DMS153 (cell line): ENCODE measurements at regions not wholly inside any gene's neighbourhood (a gene's known extent, or its start where the extent isn't known, plus 50 kb on each side); places are given as distances from the start of the nearest gene placed in this dataset.

Source experiments
- DNase-seq: peaks from one replicate; lab custom pipeline; 2025; lab: John Stamatoyannopoulos, UW

GRCh38 chr11:26162291-26162690, 169.6 kb upstream of the ANO3 start:
- no peak for DNase-seq

DNA sequence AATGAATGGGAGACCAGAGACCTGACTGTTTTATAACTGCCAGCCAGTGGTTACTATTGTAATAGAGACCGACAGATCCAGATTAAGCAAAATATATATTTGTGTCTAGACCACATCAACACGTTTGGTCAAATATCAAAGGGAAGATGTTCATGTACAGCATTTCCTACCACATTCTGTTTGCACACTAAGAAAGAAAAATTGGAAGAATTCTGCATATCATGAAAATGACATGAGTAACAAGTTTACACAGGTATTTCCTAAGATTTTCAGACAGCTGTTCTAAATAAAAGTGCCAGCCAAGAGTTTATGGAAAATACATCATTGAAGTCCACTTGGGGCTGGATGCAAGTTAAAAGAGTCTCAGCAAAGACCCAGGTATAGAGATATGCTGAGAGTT, 145.5 kb upstream of the ANO3 start:
- no peak for DNase-seq

- no peak for DNase-seq
These were observed 144.3 kb upstream of the ANO3 start for GRCh38 chr11:26187639-26188038.

DNA sequence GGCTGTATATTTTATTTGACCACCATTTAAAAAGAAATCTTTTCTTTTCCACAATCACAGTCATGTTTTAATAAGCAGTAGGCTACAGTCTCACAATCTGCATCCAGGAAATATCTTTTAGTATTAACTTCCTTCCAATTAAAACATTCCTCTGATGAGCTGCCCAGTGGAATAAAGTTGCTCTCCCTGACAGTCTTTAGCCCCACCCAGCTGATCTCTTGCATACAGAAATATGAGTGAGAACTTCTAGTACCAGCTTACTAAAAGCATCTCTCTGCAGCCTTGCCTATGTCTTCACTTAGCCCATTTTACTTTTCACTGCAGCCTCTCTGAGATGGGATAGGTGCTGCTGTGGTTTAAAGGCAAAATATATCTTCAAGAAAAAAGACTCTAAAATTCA, 143.4 kb upstream of the ANO3 start:
- no peak for DNase-seq

DNA sequence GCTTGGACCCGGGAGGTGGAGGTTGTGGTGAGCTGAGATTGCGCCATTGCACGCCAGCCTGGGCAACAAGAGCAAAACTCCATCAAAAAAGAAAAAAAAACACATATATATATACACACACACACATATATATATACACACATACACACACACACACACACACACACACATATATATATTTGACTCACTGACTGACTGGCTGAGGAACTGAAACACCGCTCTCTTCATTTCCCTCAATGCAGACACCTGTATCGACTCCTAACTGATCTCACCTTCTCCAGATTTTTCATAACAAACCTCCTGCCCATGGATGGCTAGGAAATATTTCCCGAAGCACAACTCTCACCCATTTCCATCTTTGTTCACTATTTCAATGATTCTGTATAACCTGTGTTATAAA, 140.7 kb upstream of the ANO3 start:
- DNase-seq = no peak

DNA sequence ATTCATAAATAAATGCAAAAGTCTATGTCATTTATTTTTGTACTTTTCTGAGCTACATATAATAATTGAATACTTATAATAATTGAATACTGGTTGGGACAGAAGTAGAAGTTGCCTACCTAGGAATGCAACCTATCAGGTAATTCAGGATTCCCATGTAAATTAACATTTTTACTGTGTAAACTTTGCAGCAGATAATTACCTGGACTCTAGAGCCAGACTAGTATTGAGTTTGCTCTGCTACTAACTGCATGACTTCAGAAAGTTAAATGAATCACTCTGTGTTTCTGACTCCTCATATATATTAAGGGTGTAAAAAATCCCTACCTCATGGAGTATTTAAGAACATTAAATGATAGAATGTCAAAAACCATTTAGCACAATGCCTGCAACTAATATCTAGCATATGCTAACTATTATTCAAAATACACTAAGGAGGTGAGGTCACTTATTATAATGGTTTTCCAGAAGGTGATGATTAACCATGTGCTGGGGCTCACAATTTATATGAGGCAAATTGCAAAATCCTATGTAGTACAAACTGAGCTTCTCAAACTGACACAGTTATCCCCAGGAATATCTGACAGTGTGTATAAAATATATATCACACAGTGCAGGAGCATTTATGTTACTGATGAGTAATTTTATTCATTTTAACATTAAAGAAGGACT, 138.1 kb upstream of the ANO3 start:
- no peak for DNase-seq

GRCh38 chr11:26194881-26195280, 137.0 kb upstream of the ANO3 start:
- no peak for DNase-seq

DNA sequence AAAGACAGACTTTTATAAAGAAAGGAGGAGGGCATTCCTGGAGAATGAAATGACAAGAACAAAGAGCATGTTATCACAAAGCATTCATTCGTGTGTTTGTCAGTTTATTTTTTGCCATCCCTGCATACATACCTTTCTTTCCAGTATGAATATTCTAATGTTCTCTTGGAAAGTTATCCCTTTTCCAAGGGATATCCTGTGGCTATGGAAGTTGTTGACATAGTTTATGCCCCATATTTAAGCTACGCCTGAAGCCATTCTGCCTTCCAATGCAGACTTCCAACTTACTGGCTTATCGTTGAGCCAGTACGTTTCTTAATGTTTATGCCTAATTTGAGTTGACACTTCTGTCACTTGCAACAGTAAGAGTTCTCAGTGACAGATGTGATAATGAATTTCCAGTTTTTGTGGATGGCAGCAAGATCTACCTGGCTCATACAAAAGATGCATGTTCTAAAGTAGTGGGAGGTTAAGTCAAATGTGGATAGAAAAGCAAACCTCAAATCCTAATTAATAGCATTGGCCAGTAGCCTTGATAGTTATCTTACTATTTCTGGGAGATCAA, 133.3 kb upstream of the ANO3 start:
- DNase-seq = no peak

DNA sequence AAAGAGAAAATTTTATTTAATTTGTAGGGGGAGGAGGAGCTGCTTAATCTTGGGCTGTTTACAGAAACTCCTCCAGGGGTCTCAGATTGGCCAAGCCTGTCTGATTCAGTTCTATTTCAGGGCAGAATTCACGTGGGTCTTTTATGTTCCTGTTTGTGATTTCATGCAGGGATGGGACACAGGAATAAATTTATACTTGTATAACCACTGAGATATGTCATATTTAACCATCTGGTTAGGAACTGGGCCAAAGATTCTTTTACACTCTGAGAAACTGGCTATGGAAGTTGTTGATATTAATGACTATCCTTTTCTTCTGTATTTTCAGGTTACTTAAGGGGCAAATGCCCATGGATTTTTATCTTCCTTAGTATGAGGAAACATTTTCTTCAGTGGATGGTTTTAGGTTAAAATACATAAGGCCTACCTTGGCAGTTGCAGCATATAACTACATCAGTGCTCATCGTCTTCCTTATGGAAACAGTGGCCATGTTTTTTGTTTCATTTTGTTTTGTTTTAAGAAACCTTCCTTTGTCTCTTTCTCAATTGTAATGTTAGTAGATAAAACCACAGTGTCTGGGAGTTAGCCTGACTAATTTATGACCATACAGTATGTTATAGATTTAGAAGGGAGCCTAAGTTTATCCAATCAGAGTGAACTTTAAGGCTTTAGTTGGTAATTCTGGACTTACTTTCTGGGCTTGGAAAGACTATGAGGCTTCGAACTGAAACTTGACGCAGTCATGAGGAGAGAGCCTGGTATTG, 132.4 kb upstream of the ANO3 start:
- no peak for DNase-seq

- DNase-seq = no peak
These were observed 130.5 kb upstream of the ANO3 start for GRCh38 chr11:26201411-26201810.

DNA sequence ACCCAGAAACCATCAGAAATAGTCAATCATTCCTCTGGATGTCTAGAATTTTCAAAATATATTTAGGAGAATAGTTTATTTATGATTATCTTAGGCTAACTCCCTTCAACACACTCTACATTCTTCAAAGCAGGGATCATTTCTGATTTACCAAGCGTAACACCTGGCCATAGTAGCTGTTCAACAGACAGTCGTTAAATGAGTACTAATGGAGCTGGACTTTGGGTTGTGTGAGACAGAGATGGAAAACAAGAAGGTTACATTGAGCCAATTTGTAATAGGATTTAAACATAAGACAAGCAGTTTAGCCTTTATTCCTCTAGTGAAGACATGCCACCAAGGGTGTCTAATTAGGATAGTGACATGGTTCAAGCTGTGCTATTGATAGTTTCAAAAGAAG, 129.2 kb upstream of the ANO3 start:
- no peak for DNase-seq

DNA sequence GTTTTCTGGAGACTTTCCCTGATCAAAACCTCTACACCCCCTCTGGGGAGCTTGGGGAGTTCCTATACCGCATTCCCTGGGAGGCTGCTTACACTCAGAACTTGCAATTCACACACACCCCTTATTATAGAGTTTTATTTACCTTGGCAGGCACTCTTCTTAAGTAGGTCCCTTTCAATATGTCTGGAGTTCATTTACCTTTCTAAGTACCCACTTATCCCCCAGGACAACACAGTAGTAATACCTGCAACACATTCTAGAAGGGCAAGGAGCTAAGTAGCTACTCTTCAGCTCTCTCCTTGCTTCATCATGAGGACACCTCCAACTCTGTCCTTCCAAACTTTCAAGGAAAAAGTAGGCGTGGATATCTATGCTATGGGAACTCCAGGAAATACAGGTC, 127.8 kb upstream of the ANO3 start:
- no peak for DNase-seq

DNA sequence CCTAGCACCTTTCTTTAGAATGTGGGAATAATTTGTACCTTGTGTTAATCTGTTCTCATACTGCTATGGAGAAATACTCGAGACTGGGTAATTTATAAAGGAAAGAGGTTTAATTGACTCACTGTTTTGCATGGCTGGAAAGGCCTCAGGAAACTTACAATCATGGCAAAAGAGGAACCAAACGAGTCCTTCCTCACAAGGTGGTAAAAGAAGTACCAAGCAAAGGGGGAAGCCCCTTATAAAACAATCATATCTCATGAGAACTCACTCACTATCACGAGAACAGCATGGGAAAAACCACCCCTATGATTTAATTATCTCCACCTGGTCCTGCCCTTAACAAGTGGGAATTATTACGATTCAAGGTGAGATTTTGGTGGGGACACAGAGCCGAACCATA, 127.1 kb upstream of the ANO3 start:
- no peak for DNase-seq

GRCh38 chr11:26219183-26220117, 112.5 kb upstream of the ANO3 start:
- no peak for DNase-seq

DNA sequence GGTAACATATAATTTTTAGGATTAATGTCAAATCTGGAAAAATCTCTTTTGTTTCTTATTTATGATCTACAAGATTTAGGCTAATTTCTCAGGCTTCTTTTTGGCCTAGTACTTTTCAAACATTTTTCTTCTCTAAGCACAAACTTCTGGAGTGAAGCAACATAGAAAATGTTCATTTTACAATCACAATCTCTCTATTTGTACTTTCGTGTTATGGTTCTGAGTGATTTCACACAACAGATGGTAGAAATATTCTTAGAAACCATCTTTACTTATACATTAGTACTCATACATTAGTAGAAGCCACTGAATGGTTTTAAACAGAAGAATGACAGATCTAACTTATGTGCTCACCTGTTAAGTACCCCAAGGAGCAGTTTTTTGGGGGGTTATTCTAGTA, 106.3 kb upstream of the ANO3 start:
- DNase-seq = no peak

- no peak for DNase-seq
These were observed 104.6 kb upstream of the ANO3 start for GRCh38 chr11:26227301-26227746.

DNA sequence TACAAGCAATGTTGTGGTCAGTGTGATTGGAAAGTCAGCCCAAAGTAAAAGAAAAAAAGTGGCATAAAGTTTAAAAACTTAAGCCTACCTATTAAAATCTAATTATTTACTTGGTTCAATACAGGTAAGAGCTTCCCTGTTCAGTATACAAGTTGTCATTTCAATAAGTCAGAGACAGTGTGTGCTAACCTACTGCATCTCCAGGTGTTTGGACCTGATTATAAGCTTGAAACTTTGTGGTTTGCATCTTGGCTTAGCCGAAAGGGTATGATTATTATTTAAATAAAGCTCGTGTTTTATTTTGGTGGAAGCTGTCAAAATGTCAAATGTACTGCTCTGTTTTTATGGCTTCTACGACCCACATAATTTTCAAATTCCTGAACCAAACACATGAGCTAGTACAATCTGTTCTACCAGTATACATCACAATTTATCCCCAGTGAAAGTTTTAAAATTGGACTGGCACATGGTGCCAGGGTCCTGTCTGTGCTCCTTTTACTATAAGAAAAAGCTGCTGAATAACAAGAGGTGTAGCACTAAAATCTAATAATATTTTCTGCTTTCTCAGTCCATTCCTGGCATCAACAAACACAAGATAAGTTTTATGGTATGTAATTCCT, 103.9 kb upstream of the ANO3 start:
- no peak for DNase-seq

- DNase-seq = no peak
These were observed 103.2 kb upstream of the ANO3 start for GRCh38 chr11:26228778-26229177.

- no peak for DNase-seq
These were observed 102.7 kb upstream of the ANO3 start for GRCh38 chr11:26229257-26229656.

DNA sequence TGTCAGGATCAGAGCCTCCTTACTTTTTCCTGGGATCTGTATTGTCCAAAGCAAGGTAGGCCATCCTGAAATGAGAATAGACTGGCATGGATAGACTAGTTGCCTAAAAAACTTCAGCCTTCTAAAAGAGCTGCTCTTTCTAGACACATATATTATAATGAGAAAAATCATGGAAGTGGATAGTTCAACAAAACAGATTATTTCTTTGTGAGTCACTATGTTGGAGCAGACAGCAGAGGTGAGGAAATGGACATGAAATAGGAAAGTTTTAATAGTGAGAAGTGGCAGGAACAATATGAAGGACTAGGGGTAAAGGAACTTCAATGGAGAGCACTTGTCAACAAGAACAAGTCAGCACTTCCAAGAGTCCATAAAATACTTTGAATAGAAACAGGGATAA, 101.9 kb upstream of the ANO3 start:
- no peak for DNase-seq

- DNase-seq = no peak
These were observed 100.7 kb upstream of the ANO3 start for GRCh38 chr11:26231252-26231661.

DNA sequence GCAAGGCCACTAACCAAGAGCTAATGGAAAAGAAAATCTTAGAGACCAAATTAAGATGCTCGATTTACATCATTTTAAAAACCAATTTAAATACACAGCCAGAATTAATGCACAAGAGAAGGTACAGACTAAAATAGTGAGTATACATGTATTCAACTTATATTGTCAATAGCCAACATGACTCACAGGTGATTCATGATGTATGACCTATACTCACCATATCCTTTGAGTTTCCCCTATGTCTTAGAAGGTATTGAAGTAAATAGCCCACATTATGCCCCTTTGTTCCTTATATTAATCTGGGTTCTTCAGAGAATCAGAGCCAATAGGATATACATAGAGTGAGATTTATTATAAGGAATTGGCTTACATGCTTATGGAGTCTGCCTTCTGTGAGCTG, 97.5 kb upstream of the ANO3 start:
- DNase-seq = no peak
